GM21619 (cell line): ENCODE measurements at regions not wholly inside any gene's neighbourhood (a gene's known extent, or its start where the extent isn't known, plus 50 kb on each side); places are given as distances from the start of the nearest gene placed in this dataset.

ENCODE experiments used
- ATAC-seq: cut with Tn5 transposase; IDR thresholded peaks from one replicate; pipeline ENCODE4 v1.9.1; 2021; ENCODE audit not compliant: unreplicated experiment

- ATAC-seq = no peak
These were observed 158.1 kb downstream of the DIPK2A start for GRCh38 chr3:144129536-144130214.

GRCh38 chr3:144141074-144141473 lies 169.5 kb downstream of the DIPK2A start:
- no peak for ATAC-seq

GRCh38 chr3:144141496-144141895 lies 169.9 kb downstream of the DIPK2A start:
- ATAC-seq = no peak

- no peak for ATAC-seq
These were observed 170.7 kb downstream of the DIPK2A start for GRCh38 chr3:144142151-144142840.

- no peak for ATAC-seq
These were observed 176.7 kb downstream of the DIPK2A start for GRCh38 chr3:144148356-144148755.

- ATAC-seq = no peak
These were observed 180.4 kb downstream of the DIPK2A start for GRCh38 chr3:144151983-144152382.

- ATAC-seq = no peak
These were observed 189.0 kb downstream of the DIPK2A start for GRCh38 chr3:144160627-144161026.

- no peak for ATAC-seq
These were observed 190.4 kb downstream of the DIPK2A start for GRCh38 chr3:144162042-144162441.

GRCh38 chr3:144164352-144164751 lies 192.7 kb downstream of the DIPK2A start:
- no peak for ATAC-seq

GRCh38 chr3:144165482-144165881 lies 193.9 kb downstream of the DIPK2A start:
- ATAC-seq = no peak

GRCh38 chr3:144167634-144168033 lies 196.0 kb downstream of the DIPK2A start:
- ATAC-seq = no peak

GRCh38 chr3:144173491-144173890 lies 201.9 kb downstream of the DIPK2A start:
- no peak for ATAC-seq

GRCh38 chr3:144175644-144176425 lies 204.2 kb downstream of the DIPK2A start:
- no peak for ATAC-seq

- ATAC-seq = no peak
These were observed 206.0 kb downstream of the DIPK2A start for GRCh38 chr3:144177649-144178048.

GRCh38 chr3:144178607-144179006 lies 207.0 kb downstream of the DIPK2A start:
- no peak for ATAC-seq

GRCh38 chr3:144181062-144181461 lies 209.4 kb downstream of the DIPK2A start:
- ATAC-seq = no peak

GRCh38 chr3:144182501-144182900 lies 210.9 kb downstream of the DIPK2A start:
- no peak for ATAC-seq

- no peak for ATAC-seq
These were observed 213.7 kb downstream of the DIPK2A start for GRCh38 chr3:144185276-144185675.

GRCh38 chr3:144187531-144188210 lies 216.0 kb downstream of the DIPK2A start:
- no peak for ATAC-seq

GRCh38 chr3:144189044-144189443 lies 217.4 kb downstream of the DIPK2A start:
- ATAC-seq = no peak

- ATAC-seq = no peak
These were observed 225.5 kb downstream of the DIPK2A start for GRCh38 chr3:144197116-144197515.
